IMR-90 (cell line): ENCODE measurements at regions not wholly inside any gene's neighbourhood (a gene's known extent, or its start where the extent isn't known, plus 50 kb on each side); places are given as distances from the start of the nearest gene placed in this dataset.

Source experiments
- ATAC-seq: fragments of 200-7000 bp; cut with Tn5 transposase; 2 replicates; pipeline ENCODE4 v1.9.1; 2020; ENCODE audit warnings: low read depth, mild to moderate bottlenecking, moderate library complexity
- BruUV-seq: library from RNA; stranded (reverse); fragments of 400-500 nt; replicated peaks from 2 replicates; lab custom pipeline; 2021; lab: Mats Ljungman, UMichigan
- CTCF ChIA-PET: fragments of 300-600 bp; formaldehyde crosslinking; extraction: SDS; loops from one replicate; lab custom pipeline; 2021; ENCODE audit warnings: antibody characterized with exemption; lab: Yijun Ruan, JAX
- POLR2A ChIA-PET: fragments of 300-600 bp; sonication (Branson Sonifier 250); formaldehyde crosslinking; loops from one replicate; lab custom pipeline; 2022; ENCODE audit warnings: antibody characterized with exemption; ENCODE audit not compliant: unreplicated experiment; lab: Charles Lee
- DNase-seq: peaks from one replicate; pipeline ENCODE4 v3.0.0; 2013
- H2AFZ ChIP-seq: replicated peaks from 2 replicates; pipeline ENCODE3; 2013; ENCODE audit warnings: low read length, mild to moderate bottlenecking; ENCODE audit not compliant: poor library complexity
- H2AK5ac ChIP-seq: 2 replicates; pipeline ENCODE4 v1.6.1; 2013; ENCODE audit warnings: low read depth, low read length, inconsistent platforms
- H2AK9ac ChIP-seq: replicated peaks from 2 replicates; pipeline ENCODE3; 2013; ENCODE audit warnings: mild to moderate bottlenecking, low read depth, low read length, moderate library complexity; ENCODE audit not compliant: poor library complexity
- H2BK120ac ChIP-seq: 2 replicates; pipeline ENCODE4 v1.6.1; 2013; ENCODE audit warnings: low read depth, low read length, inconsistent platforms
- H2BK15ac ChIP-seq: 3 replicates; pipeline ENCODE4 v1.6.1; 2013; ENCODE audit warnings: low read depth, low read length, inconsistent platforms
- H2BK20ac ChIP-seq: 2 replicates; pipeline ENCODE4 v1.6.1; 2013; ENCODE audit warnings: low read depth, mild to moderate bottlenecking, inconsistent platforms, low read length, moderate library complexity
- H2BK5ac ChIP-seq: 2 replicates; pipeline ENCODE4 v1.6.1; 2013; ENCODE audit warnings: mild to moderate bottlenecking, low read depth, low read length, inconsistent platforms; ENCODE audit not compliant: poor library complexity, severe bottlenecking
- H3K14ac ChIP-seq: replicated peaks from 2 replicates; pipeline ENCODE4 v1.6.1; 2013; ENCODE audit warnings: low read depth, low read length, inconsistent platforms
- H3K18ac ChIP-seq: 2 replicates; pipeline ENCODE4 v1.6.1; 2013; ENCODE audit warnings: low read depth, low read length, control low read depth
- H3K23ac ChIP-seq: 2 replicates; pipeline ENCODE4 v1.6.1; 2013; ENCODE audit warnings: low read depth, low read length, inconsistent platforms
- H3K27ac ChIP-seq: 2 replicates; pipeline ENCODE4 v1.5.1; 2013; ENCODE audit warnings: mild to moderate bottlenecking, control low read depth, low read length; ENCODE audit not compliant: insufficient read depth
- H3K27me3 ChIP-seq: 2 replicates; pipeline ENCODE4 v1.6.1; 2013; ENCODE audit warnings: low read length; ENCODE audit not compliant: control insufficient read depth, insufficient read depth
- H3K36me3 ChIP-seq: 2 replicates; pipeline ENCODE4 v1.6.1; 2013; ENCODE audit warnings: low read length, mixed read lengths; ENCODE audit not compliant: control insufficient read depth, insufficient read depth
- H3K4ac ChIP-seq: 2 replicates; pipeline ENCODE4 v1.6.1; 2013; ENCODE audit warnings: low read depth, low read length, inconsistent platforms
- H3K4me1 ChIP-seq: 2 replicates; pipeline ENCODE4 v1.6.1; 2013; ENCODE audit warnings: low read length, mixed read lengths; ENCODE audit not compliant: control insufficient read depth, insufficient read depth
- H3K4me2 ChIP-seq: 2 replicates; pipeline ENCODE4 v1.6.1; 2013; ENCODE audit warnings: low read depth, mild to moderate bottlenecking, control low read depth, low read length, moderate library complexity
- H3K4me3 ChIP-seq: 2 replicates; pipeline ENCODE4 v1.5.1; 2013; ENCODE audit warnings: low read depth, mild to moderate bottlenecking, control low read depth, low read length, moderate library complexity; ENCODE audit not compliant: insufficient read depth
- H3K56ac ChIP-seq: 2 replicates; pipeline ENCODE4 v1.6.1; 2013; ENCODE audit warnings: low read length, inconsistent platforms; ENCODE audit not compliant: insufficient read depth; ENCODE audit errors: extremely low read depth
- H3K79me1 ChIP-seq, 2 experiments: 2 replicates each; pipeline ENCODE4 v1.6.1; 2013; ENCODE audit warnings: low read length in 2 of 2, inconsistent platforms in 1 of 2, low read depth in 1 of 2
- H3K9ac ChIP-seq: 2 replicates; pipeline ENCODE4 v1.6.1; 2013; ENCODE audit warnings: low read depth, low read length, control low read depth
- H3K9me1 ChIP-seq: 2 replicates; pipeline ENCODE4 v1.6.1; 2013; ENCODE audit warnings: low read length, inconsistent platforms; ENCODE audit not compliant: insufficient read depth
- H3K9me3 ChIP-seq: 2 replicates; pipeline ENCODE4 v1.6.1; 2013; ENCODE audit warnings: low read length; ENCODE audit not compliant: control insufficient read depth, insufficient read depth
- H4K20me1 ChIP-seq: 2 replicates; pipeline ENCODE4 v1.6.1; 2013; ENCODE audit warnings: low read length, inconsistent platforms; ENCODE audit not compliant: insufficient read depth
- H4K5ac ChIP-seq: 2 replicates; pipeline ENCODE4 v1.6.1; 2013; ENCODE audit warnings: mild to moderate bottlenecking, low read depth, low read length, control low read depth
- H4K8ac ChIP-seq, 2 experiments: 2 replicates each; pipeline ENCODE4 v1.6.1; 2013; ENCODE audit warnings: low read depth in 2 of 2, low read length in 2 of 2, control low read depth in 1 of 2, inconsistent platforms in 1 of 2
- H4K91ac ChIP-seq: 2 replicates; pipeline ENCODE4 v1.6.1; 2013; ENCODE audit warnings: low read depth, low read length, inconsistent platforms; ENCODE audit not compliant: insufficient read depth
- BHLHE40 ChIP-seq: fragments of 150-350 bp; IDR thresholded peaks from 2 replicates; pipeline ENCODE4 v1.6.1; 2016; ENCODE audit warnings: mild to moderate bottlenecking, low read depth, low read length
- CTCF ChIP-seq: conservative IDR thresholded peaks from 2 replicates; pipeline ENCODE4 v1.5.1; 2012; ENCODE audit warnings: mild to moderate bottlenecking, low read depth, low read length, improper control_type of control experiment
- MAFK ChIP-seq: IDR thresholded peaks from 2 replicates; pipeline ENCODE4 v1.6.1; 2012; ENCODE audit warnings: low read depth, low read length, improper control_type of control experiment
- POLR2A ChIP-seq: IDR thresholded peaks from 2 replicates; pipeline ENCODE4 v1.6.1; 2012; ENCODE audit warnings: mild to moderate bottlenecking, low read depth, low read length
- RCOR1 ChIP-seq: IDR thresholded peaks from 2 replicates; pipeline ENCODE4 v1.6.1; 2012; ENCODE audit warnings: mild to moderate bottlenecking, low read length, improper control_type of control experiment; ENCODE audit not compliant: insufficient replicate concordance
- RFX5 ChIP-seq: IDR thresholded peaks from 2 replicates; pipeline ENCODE4 v1.8.0; 2012; ENCODE audit warnings: low read depth, mild to moderate bottlenecking, low read length, moderate library complexity
- WGBS, 2 experiments: methylation state at CpG; one replicate each; pipeline versions ENCODE4 v1.1.5 to v1.1.7; 2013; ENCODE audit warnings: missing lambda C conversion rate in 2 of 2; ENCODE audit not compliant: insufficient read length in 1 of 2; ENCODE audit errors: extremely low coverage in 2 of 2; 5-methylcytosine and 5-hydroxymethylcytosine counted together
- dilution Hi-C: fragments of 300-500 bp; cut with HindIII; formaldehyde crosslinking; loops from one replicate; pipeline ENCODE4 v1.14.3; 2018; ENCODE audit warnings: low sequenced_read_pairs; ENCODE audit not compliant: unreplicated experiment
- in situ Hi-C: fragments of 300-500 bp; cut with MboI; formaldehyde crosslinking; loops from 3 replicates; pipeline ENCODE4 v1.14.3; 2019; ENCODE audit warnings: low sequenced_read_pairs, inconsistent platforms, mixed read lengths
- intact Hi-C: fragments of 100-400 bp; cut with micrococcal nuclease; formaldehyde crosslinking; loops from 2 replicates; pipeline ENCODE4 v1.10.0; 2022

- Histone ChIP-seq H3K27me3 (no peaks in the 10 kb centered on the region), H3K4me3 (no peak overlapping the region), H2AK9ac (no peak overlapping the region), H3K79me1 (no peaks in the 10 kb centered on the region), H2BK15ac (no peak overlapping the region), H3K9me3 (peaks cover 32% of the 10 kb centered on the region), H4K91ac (no peak overlapping the region), H2BK5ac (no peak overlapping the region), H3K14ac (no peak overlapping the region), H2AFZ (no peak overlapping the region), H4K8ac (no peak overlapping the region), H3K56ac (no peak overlapping the region), H3K4me2 (no peak overlapping the region), H3K9me1 (no peaks in the 10 kb centered on the region), H3K27ac (no peak overlapping the region), H4K20me1 (no peaks in the 10 kb centered on the region), H2BK20ac (no peak overlapping the region), H2AK5ac (no peak overlapping the region), H4K5ac (no peak overlapping the region), H3K36me3 (no peaks in the 10 kb centered on the region), H3K9ac (no peak overlapping the region), H3K23ac (no peak overlapping the region), H3K4ac (no peak overlapping the region), H3K18ac (no peak overlapping the region), H3K4me1 (no peaks in the 10 kb centered on the region), H2BK120ac (no peak overlapping the region)
- 91% methylated on average over 21 of the region's 36 CpGs; no CpG with 5 or more reads in 1 of the 2 experiments for WGBS, 2 experiments
- ChIA-PET POLR2A (no interaction called here), CTCF (no interaction called here)
- ATAC-seq (no peak), DNase-seq (no peak)
- BruUV-seq, result no TSS peak
- no peak for TF ChIP-seq CTCF
- TF ChIP-seq BHLHE40, result no peak
- no peak for TF ChIP-seq RFX5
- TF ChIP-seq POLR2A, result no peak
- TF ChIP-seq RCOR1, result no peak
- no peak for TF ChIP-seq MAFK
- dilution Hi-C loops (no loop called here), intact Hi-C loops (no loop called here), in situ Hi-C loops (no loop called here)
Observed at GRCh38 chrX:475926-476723, 89.4 kb upstream of the PPP2R3B start.
